HCT116 (cell line): ENCODE measurements at regions not wholly inside any gene's neighbourhood (a gene's known extent, or its start where the extent isn't known, plus 50 kb on each side); places are given as distances from the start of the nearest gene placed in this dataset.

ENCODE experiments used
- ATAC-seq: fragments of 200-7000 bp; cut with Tn5 transposase; 2 replicates; pipeline ENCODE4 v1.9.1; 2020; ENCODE audit warnings: mild to moderate bottlenecking, moderate library complexity
- BruUV-seq: library from RNA; stranded (reverse); fragments of 400-500 nt; replicated peaks from 2 replicates; lab custom pipeline; 2021; lab: Mats Ljungman, UMichigan
- CTCF ChIA-PET: fragments of 300-600 bp; sonication (Branson Sonifier 250); formaldehyde crosslinking; loops from one replicate; lab custom pipeline; 2021; ENCODE audit warnings: antibody characterized with exemption; lab: Charles Lee
- POLR2A ChIA-PET: fragments of 300-600, 350-600 bp; sonication (Branson Sonifier 250); formaldehyde crosslinking; loops from one replicate; lab custom pipeline; 2021; ENCODE audit warnings: antibody characterized with exemption; lab: Charles Lee
- RAD21 ChIA-PET, 2 experiments: fragments of 300-600 bp; sonication (Branson Sonifier 250); formaldehyde crosslinking; loops; one replicate each; lab custom pipeline; 2023; ENCODE audit warnings: low total read pairs in 2 of 2; ENCODE audit not compliant: uncharacterized antibody in 2 of 2, unreplicated experiment in 2 of 2, low non-redundant PET in 1 of 2; lab: Charles Lee
- DNase-seq: peaks from one replicate; pipeline ENCODE4 v3.0.0-alpha.2; 2010; ENCODE audit warnings: low read depth, low spot score
- H2AFZ ChIP-seq: fragments of 200-600 bp; shearing (Covaris generic), sonication (generic); 2 replicates; pipeline ENCODE4 v1.6.1; 2017; ENCODE audit warnings: low read depth, mixed run types, mixed read lengths, antibody characterized with exemption, low read length; ENCODE audit not compliant: poor library complexity, severe bottlenecking
- H3K27ac ChIP-seq: 2 replicates; pipeline ENCODE4 v1.5.1; 2012; ENCODE audit warnings: low read depth, low read length
- H3K27me3 ChIP-seq: fragments of 200-600 bp; sonication (generic); 2 replicates; pipeline ENCODE4 v1.6.1; 2016; ENCODE audit warnings: mixed run types, low read length, mixed read lengths; ENCODE audit not compliant: insufficient read depth
- H3K36me3 ChIP-seq, 2 experiments: fragments of 200-500 bp in 1 of 2; fragments of 200-600 bp in 1 of 2; sonication (Bioruptor generic) in 1 of 2; sonication (generic) in 1 of 2; 2 replicates each; pipeline versions ENCODE4 v1.5.1 to v1.6.1; 2014 to 2016; ENCODE audit warnings: low read length in 2 of 2, inconsistent platforms in 1 of 2, mixed read lengths in 1 of 2, mixed run types in 1 of 2; ENCODE audit not compliant: insufficient read depth in 2 of 2, control insufficient read depth in 1 of 2
- H3K4me1 ChIP-seq, 2 experiments: fragments of 200-600 bp in 1 of 2; sonication (generic) in 1 of 2; 2 replicates each; pipeline versions ENCODE4 v1.5.1 to v1.6.1; 2012 to 2017; ENCODE audit warnings: low read length in 2 of 2, inconsistent platforms in 1 of 2, mild to moderate bottlenecking in 1 of 2, mixed read lengths in 1 of 2, mixed run types in 1 of 2, moderate library complexity in 1 of 2; ENCODE audit not compliant: insufficient read depth in 2 of 2, control insufficient read depth in 1 of 2
- H3K4me2 ChIP-seq: fragments of 200-600 bp; sonication (generic); 2 replicates; pipeline ENCODE4 v1.6.1; 2017; ENCODE audit warnings: mixed run types, low read length, mixed read lengths
- H3K4me3 ChIP-seq, 2 experiments: fragments of 200-600 bp in 1 of 2; sonication (generic) in 1 of 2; replicated peaks in 1 of 2; 2 replicates each; pipeline ENCODE4 v1.5.1; 2011 to 2016; ENCODE audit warnings: low read length in 2 of 2, control low read depth in 1 of 2, low read depth in 1 of 2, mild to moderate bottlenecking in 1 of 2, mixed read lengths in 1 of 2, mixed run types in 1 of 2
- H3K79me2 ChIP-seq: fragments of 200-600 bp; sonication (generic); 2 replicates; pipeline ENCODE4 v1.6.1; 2017; ENCODE audit warnings: mild to moderate bottlenecking, mixed run types, low read length, moderate library complexity, mixed read lengths; ENCODE audit not compliant: insufficient read depth
- H3K9ac ChIP-seq: fragments of 200-600 bp; sonication (generic); 2 replicates; pipeline ENCODE4 v1.6.1; 2016; ENCODE audit warnings: low read length, mixed read lengths
- H3K9me2 ChIP-seq: fragments of 200-600 bp; sonication (generic), shearing (Covaris generic); 2 replicates; pipeline ENCODE4 v1.6.1; 2017; ENCODE audit warnings: mixed run types, mild to moderate bottlenecking, moderate library complexity; ENCODE audit not compliant: insufficient read depth
- H3K9me3 ChIP-seq, 2 experiments: fragments of 200-500 bp in 1 of 2; fragments of 200-600 bp in 1 of 2; sonication (Bioruptor generic) in 1 of 2; sonication (generic) in 1 of 2; 2 replicates each; pipeline ENCODE4 v1.6.1; 2014 to 2017; ENCODE audit warnings: low read length in 2 of 2, mixed read lengths in 2 of 2, inconsistent platforms in 1 of 2, low read depth in 1 of 2, mild to moderate bottlenecking in 1 of 2, mixed run types in 1 of 2, moderate library complexity in 1 of 2; ENCODE audit not compliant: control insufficient read depth in 1 of 2, insufficient read depth in 1 of 2
- H4K20me1 ChIP-seq: fragments of 200-600 bp; sonication (generic), shearing (Covaris generic); 2 replicates; pipeline ENCODE4 v1.6.1; 2017; ENCODE audit warnings: mixed run types, mild to moderate bottlenecking, moderate library complexity; ENCODE audit not compliant: insufficient read depth
- CBX3 ChIP-seq: IDR thresholded peaks from 2 replicates; pipeline ENCODE4 v1.6.1; 2012; ENCODE audit warnings: low read depth
- EGR1 ChIP-seq: IDR thresholded peaks from 2 replicates; pipeline ENCODE4 v1.6.1; 2012; ENCODE audit warnings: low read depth
- SRF ChIP-seq: IDR thresholded peaks from 2 replicates; pipeline ENCODE4 v1.6.1; 2012; ENCODE audit warnings: low read depth
- TCF7L2 ChIP-seq: IDR thresholded peaks from 2 replicates; pipeline ENCODE4 v1.7.0; 2011; ENCODE audit warnings: borderline replicate concordance, inconsistent platforms; ENCODE audit not compliant: insufficient read depth, insufficient read length; ENCODE audit errors: extremely low read depth
- YY1 ChIP-seq: IDR thresholded peaks from 2 replicates; pipeline ENCODE4 v1.6.1; 2011; ENCODE audit warnings: low read length, low read depth, moderate library complexity, mild to moderate bottlenecking; ENCODE audit not compliant: insufficient replicate concordance; ENCODE audit errors: extremely low read depth
- intact Hi-C: fragments of 100-400 bp; cut with micrococcal nuclease; formaldehyde crosslinking; loops from 2 replicates; pipeline ENCODE4 v1.10.0; 2022
- TF ChIP-seq, protein P1 (sequence below): IDR thresholded peaks from 2 replicates; pipeline ENCODE4 v1.6.1; 2011; ENCODE audit warnings: mild to moderate bottlenecking, low read length, moderate library complexity; ENCODE audit not compliant: insufficient replicate concordance; ENCODE audit errors: extremely low read depth
- TF ChIP-seq, protein P2 (sequence below): IDR thresholded peaks from 2 replicates; pipeline ENCODE4 v1.6.1; 2012; ENCODE audit warnings: low read depth
- TF ChIP-seq, protein P3 (sequence below): IDR thresholded peaks from 2 replicates; pipeline ENCODE4 v1.6.1; 2012

DNA sequence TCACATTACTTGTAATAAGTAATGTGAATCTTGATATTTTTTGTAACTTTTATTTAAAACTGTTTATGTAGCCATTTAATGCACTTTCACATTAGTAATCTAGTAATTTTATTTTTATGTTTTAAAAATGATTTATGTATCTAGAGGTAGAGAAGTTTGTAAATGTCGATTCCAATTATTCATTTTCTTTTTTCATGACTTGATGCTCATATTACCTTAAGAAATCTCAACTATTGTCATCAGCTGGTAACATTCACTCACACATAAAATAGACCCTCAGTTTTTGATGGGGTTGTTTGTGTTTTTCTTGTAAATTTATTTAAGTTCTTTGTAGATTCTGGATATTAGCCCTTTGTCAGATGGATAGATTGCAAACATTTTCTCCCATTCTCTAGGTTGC lies 351.7 kb upstream of the CDH7 start:
- intact Hi-C loops = no loop called here
- ChIA-PET RAD21 (no interaction called here), CTCF (no interaction called here), POLR2A (no interaction called here)
- no peaks in the 10 kb centered on the region for H3K27me3 ChIP-seq
- ATAC-seq (no peak), DNase-seq (no peak)
- H3K4me2 ChIP-seq = no peak overlapping the region
- H3K36me3 ChIP-seq = no peaks in the 10 kb centered on the region
- H3K4me1 ChIP-seq = no peaks in the 10 kb centered on the region
- H3K4me3 ChIP-seq = no peak overlapping the region
- H2AFZ ChIP-seq = no peak overlapping the region
- H3K9ac ChIP-seq = no peak overlapping the region
- H3K9me2 ChIP-seq = no peaks in the 10 kb centered on the region
- TF ChIP-seq CBX3 = no peak
- TF ChIP-seq TCF7L2 = no peak
- no peak for TF ChIP-seq SRF
- TF ChIP-seq, protein P1, sequence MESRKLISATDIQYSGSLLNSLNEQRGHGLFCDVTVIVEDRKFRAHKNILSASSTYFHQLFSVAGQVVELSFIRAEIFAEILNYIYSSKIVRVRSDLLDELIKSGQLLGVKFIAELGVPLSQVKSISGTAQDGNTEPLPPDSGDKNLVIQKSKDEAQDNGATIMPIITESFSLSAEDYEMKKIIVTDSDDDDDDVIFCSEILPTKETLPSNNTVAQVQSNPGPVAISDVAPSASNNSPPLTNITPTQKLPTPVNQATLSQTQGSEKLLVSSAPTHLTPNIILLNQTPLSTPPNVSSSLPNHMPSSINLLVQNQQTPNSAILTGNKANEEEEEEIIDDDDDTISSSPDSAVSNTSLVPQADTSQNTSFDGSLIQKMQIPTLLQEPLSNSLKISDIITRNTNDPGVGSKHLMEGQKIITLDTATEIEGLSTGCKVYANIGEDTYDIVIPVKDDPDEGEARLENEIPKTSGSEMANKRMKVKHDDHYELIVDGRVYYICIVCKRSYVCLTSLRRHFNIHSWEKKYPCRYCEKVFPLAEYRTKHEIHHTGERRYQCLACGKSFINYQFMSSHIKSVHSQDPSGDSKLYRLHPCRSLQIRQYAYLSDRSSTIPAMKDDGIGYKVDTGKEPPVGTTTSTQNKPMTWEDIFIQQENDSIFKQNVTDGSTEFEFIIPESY = no peak
- TF ChIP-seq, protein P2, sequence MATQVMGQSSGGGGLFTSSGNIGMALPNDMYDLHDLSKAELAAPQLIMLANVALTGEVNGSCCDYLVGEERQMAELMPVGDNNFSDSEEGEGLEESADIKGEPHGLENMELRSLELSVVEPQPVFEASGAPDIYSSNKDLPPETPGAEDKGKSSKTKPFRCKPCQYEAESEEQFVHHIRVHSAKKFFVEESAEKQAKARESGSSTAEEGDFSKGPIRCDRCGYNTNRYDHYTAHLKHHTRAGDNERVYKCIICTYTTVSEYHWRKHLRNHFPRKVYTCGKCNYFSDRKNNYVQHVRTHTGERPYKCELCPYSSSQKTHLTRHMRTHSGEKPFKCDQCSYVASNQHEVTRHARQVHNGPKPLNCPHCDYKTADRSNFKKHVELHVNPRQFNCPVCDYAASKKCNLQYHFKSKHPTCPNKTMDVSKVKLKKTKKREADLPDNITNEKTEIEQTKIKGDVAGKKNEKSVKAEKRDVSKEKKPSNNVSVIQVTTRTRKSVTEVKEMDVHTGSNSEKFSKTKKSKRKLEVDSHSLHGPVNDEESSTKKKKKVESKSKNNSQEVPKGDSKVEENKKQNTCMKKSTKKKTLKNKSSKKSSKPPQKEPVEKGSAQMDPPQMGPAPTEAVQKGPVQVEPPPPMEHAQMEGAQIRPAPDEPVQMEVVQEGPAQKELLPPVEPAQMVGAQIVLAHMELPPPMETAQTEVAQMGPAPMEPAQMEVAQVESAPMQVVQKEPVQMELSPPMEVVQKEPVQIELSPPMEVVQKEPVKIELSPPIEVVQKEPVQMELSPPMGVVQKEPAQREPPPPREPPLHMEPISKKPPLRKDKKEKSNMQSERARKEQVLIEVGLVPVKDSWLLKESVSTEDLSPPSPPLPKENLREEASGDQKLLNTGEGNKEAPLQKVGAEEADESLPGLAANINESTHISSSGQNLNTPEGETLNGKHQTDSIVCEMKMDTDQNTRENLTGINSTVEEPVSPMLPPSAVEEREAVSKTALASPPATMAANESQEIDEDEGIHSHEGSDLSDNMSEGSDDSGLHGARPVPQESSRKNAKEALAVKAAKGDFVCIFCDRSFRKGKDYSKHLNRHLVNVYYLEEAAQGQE = no peak
- TF ChIP-seq EGR1 = no peak
- no peak for TF ChIP-seq YY1
- TF ChIP-seq, protein P3, sequence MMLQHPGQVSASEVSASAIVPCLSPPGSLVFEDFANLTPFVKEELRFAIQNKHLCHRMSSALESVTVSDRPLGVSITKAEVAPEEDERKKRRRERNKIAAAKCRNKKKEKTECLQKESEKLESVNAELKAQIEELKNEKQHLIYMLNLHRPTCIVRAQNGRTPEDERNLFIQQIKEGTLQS = no peak
- H4K20me1 ChIP-seq = no peaks in the 10 kb centered on the region
- peaks cover 10 to 21% of the 10 kb centered on the region in 2 experiments; a peak in 3 of 4 replicates for H3K9me3 ChIP-seq
- no peaks in the 10 kb centered on the region for H3K79me2 ChIP-seq
- no TSS peak for BruUV-seq
- H3K27ac ChIP-seq = no peak overlapping the region
